Fibroblast of villous mesenchyme (primary cell): ENCODE measurements at regions not wholly inside any gene's neighbourhood (a gene's known extent, or its start where the extent isn't known, plus 50 kb on each side); places are given as distances from the start of the nearest gene placed in this dataset.

Source experiments
- DNase-seq: peaks from one replicate; pipeline ENCODE4 v3.0.0-alpha.2; 2010; ENCODE audit warnings: low read depth
- H3K4me3 ChIP-seq: 2 replicates; pipeline ENCODE4 v1.5.1; 2011; ENCODE audit warnings: low read depth, mild to moderate bottlenecking, low read length
- CTCF ChIP-seq: IDR thresholded peaks from 2 replicates; pipeline ENCODE4 v1.5.1; 2012; ENCODE audit warnings: low read depth, mild to moderate bottlenecking, low read length; ENCODE audit not compliant: insufficient read depth

- no peak for TF ChIP-seq CTCF
- DNase-seq = no peak
Measured at GRCh38 chr2:123073956-123074355, 951.1 kb upstream of the CNTNAP5 start.

GRCh38 chr2:123077101-123077500, 948.0 kb upstream of the CNTNAP5 start:
- DNase-seq = no peak
- no peak overlapping the region for H3K4me3 ChIP-seq
- no peak for TF ChIP-seq CTCF

More at GRCh38 chr2:123073956-123074355, 951.1 kb upstream of the CNTNAP5 start:
- H3K4me3 ChIP-seq = no peak overlapping the region

DNA sequence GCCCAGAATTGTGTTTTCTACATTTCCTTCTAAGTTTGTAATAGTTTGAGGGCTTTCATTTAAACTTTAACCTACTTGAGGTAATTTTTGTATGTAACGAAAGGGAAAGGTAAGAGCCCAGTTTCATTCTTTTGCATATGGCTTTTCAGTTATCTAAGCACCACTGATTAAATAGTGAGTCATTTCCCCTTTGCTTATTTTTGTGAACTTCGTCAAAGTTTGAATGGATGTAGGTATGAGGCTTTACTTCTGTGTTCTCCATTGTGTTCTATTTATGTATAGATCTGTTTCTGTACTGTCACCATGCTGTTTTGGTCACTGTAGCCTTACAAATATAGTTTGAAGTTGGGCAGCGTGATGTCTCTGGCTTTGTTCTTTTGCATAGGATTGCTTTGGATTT, 944.8 kb upstream of the CNTNAP5 start:
- no peak for TF ChIP-seq CTCF
- peak; percentile 2 for DNase-seq
- H3K4me3 ChIP-seq = no peak overlapping the region

GRCh38 chr2:123085484-123085883, 939.6 kb upstream of the CNTNAP5 start:
- H3K4me3 ChIP-seq = no peak overlapping the region
- TF ChIP-seq CTCF = no peak
- no peak for DNase-seq

- no peak overlapping the region for H3K4me3 ChIP-seq
- no peak for TF ChIP-seq CTCF
- DNase-seq = no peak
Measured at GRCh38 chr2:123086613-123087385, 938.3 kb upstream of the CNTNAP5 start.

DNA sequence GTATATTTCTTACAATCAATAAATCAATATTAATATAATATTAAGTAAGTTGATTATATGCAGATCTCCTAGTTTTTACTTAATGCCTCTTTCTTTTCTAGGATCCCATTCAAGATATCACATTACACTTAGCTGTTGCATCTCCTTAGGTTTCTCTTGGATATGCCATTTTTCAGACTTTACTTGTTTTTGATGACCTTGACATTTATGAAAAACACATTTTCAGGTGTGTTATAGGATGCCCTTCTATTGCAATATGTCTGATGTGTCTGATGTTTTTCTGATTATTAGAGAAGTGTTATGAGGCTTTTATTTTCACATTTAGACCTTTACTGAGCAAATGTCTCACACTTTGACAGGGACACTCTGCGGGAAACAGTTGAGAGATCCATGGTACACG, 933.6 kb upstream of the CNTNAP5 start:
- H3K4me3 ChIP-seq = no peak overlapping the region
- no peak for TF ChIP-seq CTCF
- no peak for DNase-seq

DNA sequence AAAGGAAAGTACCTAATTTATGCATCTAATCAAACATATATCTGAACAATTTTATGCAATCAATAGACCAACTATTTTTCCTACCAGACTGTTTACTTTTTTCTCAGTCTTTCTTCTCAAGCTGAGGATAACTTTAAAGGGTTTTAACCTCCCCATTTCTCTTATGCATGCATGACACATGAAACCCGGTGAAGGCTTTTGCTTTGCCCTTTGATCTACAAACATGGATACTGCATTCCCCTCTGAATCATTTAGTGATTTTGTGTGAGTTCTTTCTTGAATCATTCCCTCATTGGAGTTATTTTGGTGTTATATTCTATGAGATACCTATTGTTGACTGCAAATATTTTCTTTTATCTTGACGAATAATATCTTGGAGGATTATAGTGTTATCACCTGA, 931.9 kb upstream of the CNTNAP5 start:
- no peak overlapping the region for H3K4me3 ChIP-seq
- DNase-seq = no peak
- TF ChIP-seq CTCF = no peak
